Endothelial cell of umbilical vein (primary cell): ENCODE measurements at regions not wholly inside any gene's neighbourhood (a gene's known extent, or its start where the extent isn't known, plus 50 kb on each side); places are given as distances from the start of the nearest gene placed in this dataset.

Source experiments
- BruUV-seq: library from RNA; stranded (reverse); fragments of 400-500 nt; replicated peaks from 2 replicates; lab custom pipeline; 2021; lab: Mats Ljungman, UMichigan
- CTCF ChIA-PET: fragments of 300-600, 350-600 bp; sonication (Branson Sonifier 250); formaldehyde crosslinking; loops from one replicate; lab custom pipeline; 2021; ENCODE audit warnings: antibody characterized with exemption, inconsistent platforms; lab: Charles Lee
- POLR2A ChIA-PET: fragments of 300-600, 350-600 bp; sonication (Branson Sonifier 250); formaldehyde crosslinking; loops from one replicate; lab custom pipeline; 2021; ENCODE audit warnings: antibody characterized with exemption, inconsistent platforms; lab: Charles Lee
- DNase-seq: peaks from one replicate; pipeline ENCODE4 v3.0.0-alpha.2; 2011; ENCODE audit warnings: low read depth, low spot score
- FAIRE-seq: peaks from 2 replicates; lab custom pipeline; 2011; peaks lifted over from hg19 to GRCh38; lab: Jason Lieb, UNC
- H2AFZ ChIP-seq: 2 replicates; pipeline ENCODE4 v1.6.0; 2012; ENCODE audit warnings: low read depth, low read length, control low read depth, inconsistent platforms
- H3K27ac ChIP-seq: 2 replicates; pipeline ENCODE4 v1.5.1; 2011; ENCODE audit warnings: low read depth, mild to moderate bottlenecking, control low read depth, low read length, moderate library complexity; ENCODE audit not compliant: insufficient read depth
- H3K27me3 ChIP-seq, 2 experiments: 2 replicates each; pipeline versions ENCODE4 v1.6.0 to v1.6.1; 2011; ENCODE audit warnings: low read length in 2 of 2, mixed read lengths in 1 of 2; ENCODE audit not compliant: control insufficient read depth in 2 of 2, insufficient read depth in 2 of 2
- H3K36me3 ChIP-seq, 2 experiments: 2 replicates in 1 of 2; 3 replicates in 1 of 2; pipeline ENCODE4 v1.5.1; 2011; ENCODE audit warnings: low read length in 2 of 2, mild to moderate bottlenecking in 1 of 2, moderate library complexity in 1 of 2; ENCODE audit not compliant: control insufficient read depth in 2 of 2, insufficient read depth in 2 of 2; ENCODE audit errors: extremely low read depth in 1 of 2
- H3K4me1 ChIP-seq: 3 replicates; pipeline ENCODE4 v1.5.1; 2011; ENCODE audit warnings: mild to moderate bottlenecking, low read length; ENCODE audit not compliant: control insufficient read depth, insufficient read depth; ENCODE audit errors: extremely low read depth
- H3K4me2 ChIP-seq: 2 replicates; pipeline ENCODE4 v1.6.1; 2011; ENCODE audit warnings: low read length, control low read depth, mixed read lengths; ENCODE audit not compliant: insufficient read depth
- H3K4me3 ChIP-seq, 3 experiments: fragments of 200-600 bp in 1 of 3; sonication (generic), shearing (Covaris generic) in 1 of 3; replicated peaks in 1 of 3; 2 replicates each; pipeline ENCODE4 v1.5.1; 2011 to 2016; ENCODE audit warnings: control low read depth in 3 of 3, low read length in 3 of 3, mild to moderate bottlenecking in 2 of 3, inconsistent platforms in 1 of 3, low read depth in 1 of 3, moderate library complexity in 1 of 3; ENCODE audit not compliant: insufficient read depth in 1 of 3
- H3K79me2 ChIP-seq: 2 replicates; pipeline ENCODE4 v1.6.0; 2012; ENCODE audit warnings: low read length, inconsistent platforms; ENCODE audit not compliant: control insufficient read depth, insufficient read depth
- H3K9ac ChIP-seq: replicated peaks from 2 replicates; pipeline ENCODE3; 2011; ENCODE audit warnings: low read length, control low read depth; ENCODE audit not compliant: insufficient read depth; ENCODE audit errors: extremely low read depth
- H3K9me1 ChIP-seq: replicated peaks from 3 replicates; pipeline ENCODE4 v1.6.0; 2011; ENCODE audit warnings: mild to moderate bottlenecking, low read length; ENCODE audit not compliant: control insufficient read depth, insufficient read depth; ENCODE audit errors: extremely low read depth
- H3K9me3 ChIP-seq: replicated peaks from 2 replicates; pipeline ENCODE4 v1.5.1; 2012; ENCODE audit warnings: low read length, inconsistent platforms; ENCODE audit not compliant: control insufficient read depth, insufficient read depth
- H4K20me1 ChIP-seq: replicated peaks from 2 replicates; pipeline ENCODE3; 2011; ENCODE audit warnings: mild to moderate bottlenecking, low read length; ENCODE audit not compliant: control insufficient read depth, insufficient read depth; ENCODE audit errors: extremely low read depth
- EZH2 ChIP-seq: IDR thresholded peaks from 2 replicates; pipeline ENCODE4 v1.6.1; 2012; ENCODE audit warnings: borderline replicate concordance, low read depth, mild to moderate bottlenecking, moderate library complexity, low read length, inconsistent platforms; ENCODE audit not compliant: severe bottlenecking
- FOS ChIP-seq: IDR thresholded peaks from 2 replicates; pipeline ENCODE4 v1.6.1; 2011; ENCODE audit warnings: mild to moderate bottlenecking, low read length, moderate library complexity, borderline replicate concordance; ENCODE audit not compliant: insufficient read depth
- GATA2 ChIP-seq: IDR thresholded peaks from 2 replicates; pipeline ENCODE4 v1.7.0; 2011; ENCODE audit warnings: low read depth, mild to moderate bottlenecking, moderate library complexity, mixed read lengths, low read length; ENCODE audit not compliant: insufficient read length, insufficient read depth
- JUN ChIP-seq: IDR thresholded peaks from 2 replicates; pipeline ENCODE4 v1.6.1; 2011; ENCODE audit warnings: borderline replicate concordance, low read depth; ENCODE audit not compliant: insufficient read length, insufficient read depth
- MAX ChIP-seq: IDR thresholded peaks from 2 replicates; pipeline ENCODE4 v1.6.1; 2011; ENCODE audit not compliant: insufficient read depth, insufficient read length
- POLR2A ChIP-seq: IDR thresholded peaks from 2 replicates; pipeline ENCODE4 v1.6.1; 2012; ENCODE audit warnings: low read depth, mild to moderate bottlenecking, control low read depth, low read length
- dilution Hi-C: fragments of 300-500 bp; cut with MboI; formaldehyde crosslinking; loops from one replicate; pipeline ENCODE4 v1.15.0; 2019; ENCODE audit warnings: low sequenced_read_pairs; ENCODE audit not compliant: extremely low pct_ligation_motif_present
- intact Hi-C: fragments of 100-400 bp; cut with micrococcal nuclease; formaldehyde crosslinking; loops from one replicate; pipeline ENCODE4 v1.10.0; 2022
- TF ChIP-seq, protein P1 (sequence below), 2 donors: IDR thresholded peaks; 1 replicate in 1 of 2; 2 replicates in 1 of 2; pipeline ENCODE4 v1.5.1; 2011; ENCODE audit warnings: low read length in 2 of 2, mild to moderate bottlenecking in 2 of 2, moderate library complexity in 2 of 2, control low read depth in 1 of 2, inconsistent platforms in 1 of 2, low read depth in 1 of 2; ENCODE audit not compliant: insufficient read depth in 1 of 2; ENCODE audit errors: extremely low read depth in 1 of 2

DNA sequence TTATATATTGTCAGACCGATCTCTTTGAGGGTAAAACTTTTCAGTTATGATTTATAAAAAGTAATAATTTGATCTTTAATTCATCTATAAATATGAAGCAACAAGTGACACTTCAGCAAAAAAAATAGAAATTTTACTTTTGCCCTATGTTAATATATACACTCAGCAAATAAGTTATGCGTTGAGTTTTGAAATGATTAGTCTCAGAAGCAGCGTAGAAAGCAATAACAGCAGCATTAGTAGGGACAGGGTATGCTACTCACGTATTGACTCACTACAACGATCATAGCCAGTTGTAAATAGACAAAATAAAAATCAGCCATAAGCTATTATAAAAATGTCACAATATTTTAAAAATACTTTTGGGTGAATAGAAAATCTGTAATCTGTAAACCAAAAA is 1229.2 kb downstream of the ADGRL3 start:
- no peaks in the 10 kb centered on the region for H3K4me1 ChIP-seq
- H3K4me3 ChIP-seq: no peak overlapping the region
- intact Hi-C loops: no loop called here
- no peak for DNase-seq
- no peaks in the 10 kb centered on the region for H3K9me1 ChIP-seq
- ChIA-PET CTCF (interaction anchor here (0.5 kb wide), 1 partner anchor 1101 kb away, joined by 3 read pairs; no protein-coding TSS in a partner anchor), POLR2A (no interaction called here)
- H3K4me2 ChIP-seq: no peak overlapping the region
- no peaks in the 10 kb centered on the region for H3K36me3 ChIP-seq
- H3K9ac ChIP-seq: no peak overlapping the region
- no peak for TF ChIP-seq POLR2A
- TF ChIP-seq GATA2: no peak
- TF ChIP-seq MAX: no peak
- TF ChIP-seq, protein P1, sequence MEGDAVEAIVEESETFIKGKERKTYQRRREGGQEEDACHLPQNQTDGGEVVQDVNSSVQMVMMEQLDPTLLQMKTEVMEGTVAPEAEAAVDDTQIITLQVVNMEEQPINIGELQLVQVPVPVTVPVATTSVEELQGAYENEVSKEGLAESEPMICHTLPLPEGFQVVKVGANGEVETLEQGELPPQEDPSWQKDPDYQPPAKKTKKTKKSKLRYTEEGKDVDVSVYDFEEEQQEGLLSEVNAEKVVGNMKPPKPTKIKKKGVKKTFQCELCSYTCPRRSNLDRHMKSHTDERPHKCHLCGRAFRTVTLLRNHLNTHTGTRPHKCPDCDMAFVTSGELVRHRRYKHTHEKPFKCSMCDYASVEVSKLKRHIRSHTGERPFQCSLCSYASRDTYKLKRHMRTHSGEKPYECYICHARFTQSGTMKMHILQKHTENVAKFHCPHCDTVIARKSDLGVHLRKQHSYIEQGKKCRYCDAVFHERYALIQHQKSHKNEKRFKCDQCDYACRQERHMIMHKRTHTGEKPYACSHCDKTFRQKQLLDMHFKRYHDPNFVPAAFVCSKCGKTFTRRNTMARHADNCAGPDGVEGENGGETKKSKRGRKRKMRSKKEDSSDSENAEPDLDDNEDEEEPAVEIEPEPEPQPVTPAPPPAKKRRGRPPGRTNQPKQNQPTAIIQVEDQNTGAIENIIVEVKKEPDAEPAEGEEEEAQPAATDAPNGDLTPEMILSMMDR (IDR thresholded peaks at IDR 0.05; ENCODE audit: extremely low read depth in 1 of 2, insufficient read depth in 1 of 2, low read depth in 1 of 2, low read length in 2 of 2): no peak
- TF ChIP-seq FOS: no peak
- FAIRE-seq: no peak
- no peaks in the 10 kb centered on the region for H4K20me1 ChIP-seq
- no peaks in the 10 kb centered on the region for H3K79me2 ChIP-seq
- H3K27me3 ChIP-seq: no peaks in the 10 kb centered on the region
- BruUV-seq: no TSS peak
- dilution Hi-C loops: no loop called here
- peaks cover 2% of the 10 kb centered on the region for H3K9me3 ChIP-seq
- H3K27ac ChIP-seq: no peak overlapping the region
- no peak overlapping the region for H2AFZ ChIP-seq

GRCh38 chr4:62415256-62415655 is 1215.1 kb downstream of the ADGRL3 start:
- H3K27ac ChIP-seq: no peak overlapping the region
- ChIA-PET POLR2A (no interaction called here), CTCF (no interaction called here)
- H3K9me3 ChIP-seq: peaks cover 4% of the 10 kb centered on the region
- dilution Hi-C loops: no loop called here
- H3K9ac ChIP-seq: no peak overlapping the region
- BruUV-seq: no TSS peak
- no peak overlapping the region for H3K4me3 ChIP-seq
- intact Hi-C loops: no loop called here
- H3K4me2 ChIP-seq: no peak overlapping the region
- no peaks in the 10 kb centered on the region for H3K79me2 ChIP-seq
- no peaks in the 10 kb centered on the region for H3K9me1 ChIP-seq
- no peak for TF ChIP-seq MAX
- no peak for TF ChIP-seq JUN
- TF ChIP-seq, protein P1 (IDR thresholded peaks at IDR 0.05; ENCODE audit: extremely low read depth in 1 of 2, insufficient read depth in 1 of 2, low read depth in 1 of 2, low read length in 2 of 2): no peak
- no peak for TF ChIP-seq EZH2
- no peak for TF ChIP-seq GATA2
- H3K36me3 ChIP-seq: no peaks in the 10 kb centered on the region
- no peaks in the 10 kb centered on the region for H3K27me3 ChIP-seq
- H4K20me1 ChIP-seq: no peaks in the 10 kb centered on the region
- H2AFZ ChIP-seq: no peak overlapping the region
- FAIRE-seq: no peak
- H3K4me1 ChIP-seq: no peaks in the 10 kb centered on the region
- no peak for DNase-seq
